WTC11 (cell line): ENCODE measurements at regions not wholly inside any gene's neighbourhood (a gene's known extent, or its start where the extent isn't known, plus 50 kb on each side); places are given as distances from the start of the nearest gene placed in this dataset.

ENCODE experiments used
- ATAC-seq: fragments of 200-7000 bp; cut with Tn5 transposase; 2 replicates; pipeline ENCODE4 v1.10.0; 2021; ENCODE audit warnings: mild to moderate bottlenecking, moderate library complexity
- CTCF ChIA-PET: fragments of 300-600 bp; sonication (Branson Sonifier 250); formaldehyde crosslinking; loops from one replicate; lab custom pipeline; 2021; ENCODE audit warnings: antibody characterized with exemption; lab: Charles Lee
- POLR2A ChIA-PET: fragments of 350-600 bp; sonication (Branson Sonifier 250); formaldehyde crosslinking; loops from one replicate; lab custom pipeline; 2021; ENCODE audit warnings: antibody characterized with exemption; lab: Charles Lee
- DNase-seq: peaks from one replicate; pipeline ENCODE4 v3.0.0; 2021; ENCODE audit warnings: low spot score
- H3K27ac Mint-ChIP-seq: 2 replicates; pipeline ENCODE4 v1.8.0; 2021; ENCODE audit warnings: mixed read lengths
- H3K27me3 Mint-ChIP-seq: 2 replicates; pipeline ENCODE4 v1.8.0; 2021; ENCODE audit warnings: low read depth, mild to moderate bottlenecking, moderate library complexity, mixed read lengths
- H3K36me3 Mint-ChIP-seq: 2 replicates; pipeline ENCODE4 v1.8.0; 2021; ENCODE audit warnings: mixed read lengths
- H3K4me1 Mint-ChIP-seq: 2 replicates; pipeline ENCODE4 v1.8.0; 2022; ENCODE audit warnings: mixed read lengths
- H3K4me3 Mint-ChIP-seq: 2 replicates; pipeline ENCODE4 v1.8.0; 2021; ENCODE audit warnings: mild to moderate bottlenecking, moderate library complexity, mixed read lengths
- H3K9me3 Mint-ChIP-seq: 2 replicates; pipeline ENCODE4 v1.8.0; 2021; ENCODE audit warnings: mixed read lengths
- ATF1 ChIP-seq: sonication (generic); formaldehyde crosslinking; IDR thresholded peaks from 2 replicates; pipeline ENCODE4 v1.8.1; 2023; ENCODE audit warnings: mild to moderate bottlenecking, moderate library complexity, missing genetic modification reagents
- CBFB ChIP-seq: sonication (generic); formaldehyde crosslinking; IDR thresholded peaks from 2 replicates; pipeline ENCODE4 v1.8.1; 2022; ENCODE audit warnings: mild to moderate bottlenecking, low read depth, missing genetic modification reagents
- CREM ChIP-seq: sonication (generic); formaldehyde crosslinking; IDR thresholded peaks from 2 replicates; pipeline ENCODE4 v1.8.1; 2022; ENCODE audit warnings: mild to moderate bottlenecking, missing genetic modification reagents, moderate library complexity
- ELF4 ChIP-seq: sonication (generic); formaldehyde crosslinking; IDR thresholded peaks from 2 replicates; pipeline ENCODE4 v1.8.1; 2022; ENCODE audit warnings: low read depth, mild to moderate bottlenecking, moderate library complexity, missing genetic modification reagents
- EMX1 ChIP-seq: fragments of 250-450 bp; sonication (Bioruptor Pico); IDR thresholded peaks from 2 replicates; pipeline ENCODE4 v1.8.0; 2021; ENCODE audit warnings: mild to moderate bottlenecking
- ESRRA ChIP-seq: sonication (generic); formaldehyde crosslinking; IDR thresholded peaks from 2 replicates; pipeline ENCODE4 v1.8.1; 2022; ENCODE audit warnings: mild to moderate bottlenecking, missing genetic modification reagents, borderline replicate concordance
- FOXK1 ChIP-seq: sonication (generic); formaldehyde crosslinking; IDR thresholded peaks from 2 replicates; pipeline ENCODE4 v1.8.0; 2022; ENCODE audit warnings: mild to moderate bottlenecking, moderate library complexity, missing genetic modification reagents
- GABPB1 ChIP-seq: sonication (generic); formaldehyde crosslinking; IDR thresholded peaks from 2 replicates; pipeline ENCODE4 v1.8.1; 2023; ENCODE audit warnings: mild to moderate bottlenecking, missing genetic modification reagents
- MAX ChIP-seq: sonication (generic); formaldehyde crosslinking; IDR thresholded peaks from 2 replicates; pipeline ENCODE4 v1.8.0; 2022; ENCODE audit warnings: mild to moderate bottlenecking, missing genetic modification reagents
- NFE2L1 ChIP-seq: sonication (generic); formaldehyde crosslinking; IDR thresholded peaks from 2 replicates; pipeline ENCODE4 v1.8.1; 2023; ENCODE audit warnings: missing genetic modification reagents
- PRDM15 ChIP-seq: sonication (generic); formaldehyde crosslinking; IDR thresholded peaks from 2 replicates; pipeline ENCODE4 v1.8.0; 2022; ENCODE audit warnings: missing genetic modification reagents
- RELA ChIP-seq: sonication (generic); formaldehyde crosslinking; IDR thresholded peaks from 2 replicates; pipeline ENCODE4 v1.8.1; 2022; ENCODE audit warnings: missing genetic modification reagents, mild to moderate bottlenecking, borderline replicate concordance
- STAT6 ChIP-seq: sonication (generic); formaldehyde crosslinking; conservative IDR thresholded peaks from 2 replicates; pipeline ENCODE4 v1.8.1; 2023; ENCODE audit warnings: mild to moderate bottlenecking, low read depth, missing genetic modification reagents, moderate library complexity
- TCF7 ChIP-seq: sonication (generic); formaldehyde crosslinking; IDR thresholded peaks from 2 replicates; pipeline ENCODE4 v1.8.0; 2022; ENCODE audit warnings: mild to moderate bottlenecking, low read depth, missing genetic modification reagents, moderate library complexity
- USF1 ChIP-seq: sonication (generic); formaldehyde crosslinking; IDR thresholded peaks from 2 replicates; pipeline ENCODE4 v1.8.0; 2022; ENCODE audit warnings: mild to moderate bottlenecking, missing genetic modification reagents
- ZBTB43 ChIP-seq: sonication (generic); formaldehyde crosslinking; IDR thresholded peaks from 2 replicates; pipeline ENCODE4 v1.8.1; 2023; ENCODE audit warnings: mild to moderate bottlenecking, missing genetic modification reagents
- ZNF219 ChIP-seq: sonication (generic); formaldehyde crosslinking; IDR thresholded peaks from 2 replicates; pipeline ENCODE4 v1.8.0; 2023; ENCODE audit warnings: missing genetic modification reagents, mild to moderate bottlenecking, borderline replicate concordance
- ZNF512 ChIP-seq: sonication (generic); formaldehyde crosslinking; IDR thresholded peaks from 2 replicates; pipeline ENCODE4 v1.8.1; 2022; ENCODE audit warnings: missing genetic modification reagents, borderline replicate concordance
- TF ChIP-seq, protein P1 (sequence below): fragments of 250-450 bp; sonication (Bioruptor Pico); conservative IDR thresholded peaks from 2 replicates; pipeline ENCODE4 v1.9.0; 2021; ENCODE audit warnings: mild to moderate bottlenecking

- H3K4me1 Mint-ChIP-seq, result peaks cover 32% of the 10 kb centered on the region
- no peak for DNase-seq
- CTCF ChIA-PET, result interaction anchor here (0.9 kb wide), 1 partner anchor 184 kb away, joined by 3 read pairs; no protein-coding TSS in a partner anchor
- POLR2A ChIA-PET, result no interaction called here
- no peak overlapping the region for H3K4me3 Mint-ChIP-seq
- no peaks in the 10 kb centered on the region for H3K36me3 Mint-ChIP-seq
- TF ChIP-seq PRDM15, result no peak
- no peak for TF ChIP-seq STAT6 (CRISPR knock-in tag)
- no peak for TF ChIP-seq CREM (CRISPR knock-in tag)
- no peak for TF ChIP-seq TCF7 (CRISPR knock-in tag)
- no peak for TF ChIP-seq ZNF219 (CRISPR knock-in tag)
- TF ChIP-seq RELA (CRISPR knock-in tag), result no peak
- TF ChIP-seq ZBTB43, result no peak
- TF ChIP-seq MAX (CRISPR knock-in tag), result no peak
- TF ChIP-seq ATF1 (CRISPR knock-in tag), result no peak
- H3K27me3 Mint-ChIP-seq, result peaks cover 73% of the 10 kb centered on the region
- H3K9me3 Mint-ChIP-seq, result peaks cover 6% of the 10 kb centered on the region
- ATAC-seq, result no peak
- H3K27ac Mint-ChIP-seq, result no peak overlapping the region
Measured at GRCh38 chr4:81651243-81651899, 179.7 kb upstream of the RASGEF1B start.

GRCh38 chr4:81650606-81651242, 179.0 kb upstream of the RASGEF1B start:
- Mint-ChIP-seq H3K9me3 (peaks cover 6% of the 10 kb centered on the region), H3K4me3 (no peak overlapping the region), H3K27me3 (peaks cover 80% of the 10 kb centered on the region), H3K4me1 (peaks cover 32% of the 10 kb centered on the region), H3K36me3 (no peaks in the 10 kb centered on the region), H3K27ac (no peak overlapping the region)
- ATAC-seq, result peak; percentile 81
- ChIA-PET POLR2A (no interaction called here), CTCF (interaction anchor here (0.9 kb wide), 1 partner anchor 184 kb away, joined by 3 read pairs; no protein-coding TSS in a partner anchor)
- DNase-seq, result no peak
- TF ChIP-seq ZBTB43, result no peak
- TF ChIP-seq FOXK1, result no peak
- no peak for TF ChIP-seq GABPB1
- TF ChIP-seq, protein P1, sequence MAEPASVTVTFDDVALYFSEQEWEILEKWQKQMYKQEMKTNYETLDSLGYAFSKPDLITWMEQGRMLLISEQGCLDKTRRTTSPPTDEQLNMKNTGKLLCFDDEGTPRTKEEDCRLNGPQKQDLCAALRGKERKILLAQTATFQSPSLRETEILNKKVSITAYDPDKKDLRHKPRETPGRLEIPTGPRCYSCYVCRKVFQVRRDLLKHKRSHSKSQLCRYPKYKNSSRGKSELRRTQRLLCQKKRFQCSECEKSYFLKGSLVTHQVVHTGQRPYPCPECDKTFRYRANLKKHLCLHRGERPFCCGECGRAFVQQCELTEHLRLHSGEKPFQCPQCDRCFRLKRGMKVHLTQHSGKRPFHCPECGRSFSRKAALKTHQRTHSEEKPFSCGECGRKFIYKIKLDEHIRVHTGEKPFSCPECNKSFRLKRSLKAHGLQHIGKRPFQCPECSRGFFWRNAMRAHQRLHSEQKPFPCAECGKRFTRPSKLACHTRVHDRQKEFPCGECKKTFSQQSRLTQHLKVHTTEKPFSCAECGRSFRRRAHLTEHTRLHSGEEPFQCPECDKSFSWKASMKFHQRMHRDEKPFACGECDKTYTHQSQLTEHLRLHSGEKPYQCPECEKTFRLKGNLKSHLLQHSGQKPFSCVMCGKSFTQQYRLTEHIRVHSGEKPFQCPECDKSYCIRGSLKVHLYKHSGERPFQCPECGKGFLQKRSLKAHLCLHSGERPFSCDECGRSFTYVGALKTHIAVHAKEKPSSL (CRISPR knock-in tag), result no peak
- TF ChIP-seq NFE2L1 (CRISPR knock-in tag), result no peak
- TF ChIP-seq ELF4 (CRISPR knock-in tag), result no peak
- no peak for TF ChIP-seq EMX1 (CRISPR knock-in tag)
- TF ChIP-seq ESRRA (CRISPR knock-in tag), result no peak
- no peak for TF ChIP-seq CBFB (CRISPR knock-in tag)
- no peak for TF ChIP-seq ZNF512 (CRISPR knock-in tag)
- no peak for TF ChIP-seq USF1
